ENCODE measurements at regions not wholly inside any gene's neighbourhood (a gene's known extent, or its start where the extent isn't known, plus 50 kb on each side); places are given as distances from the start of the nearest gene placed in this dataset.
"Not testable (repeated sequence)": the region's sequence is repeated elsewhere in the genome, so short reads cannot be mapped to it uniquely, and the experiment has no call there.

DNA sequence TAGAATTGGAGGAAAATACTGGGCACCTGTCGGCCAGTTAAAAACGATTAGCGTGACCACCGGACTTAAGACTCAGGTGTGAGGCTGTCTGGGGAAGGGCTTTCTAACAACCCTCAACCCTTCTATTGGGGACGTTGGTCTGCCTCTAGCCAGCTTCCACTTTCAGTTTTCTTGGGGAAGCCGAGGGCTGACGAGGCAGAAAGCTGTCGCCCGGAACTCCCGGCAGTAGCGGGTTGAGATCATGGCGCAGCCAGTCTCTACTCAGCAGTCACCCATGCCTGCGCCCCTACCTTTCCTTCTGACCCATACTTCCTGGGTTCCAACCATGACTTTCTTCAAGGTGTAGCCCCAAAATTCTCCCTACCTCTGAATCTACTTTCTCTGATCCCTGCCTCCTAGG lies 1424.1 kb downstream of the SLITRK1 start:
- in situ Hi-C loops (cut with HindIII; ENCODE audit: low pct_unique_long_range_greater_than_20kb, low sequenced_read_pairs): no loop called here
- DNase-seq (ENCODE audit: low read depth in 1 of 2, low spot score in 1 of 2): no peak
- no peak for TF ChIP-seq JUND (IDR thresholded peaks at IDR 0.05; ENCODE audit: low read depth)

DNA sequence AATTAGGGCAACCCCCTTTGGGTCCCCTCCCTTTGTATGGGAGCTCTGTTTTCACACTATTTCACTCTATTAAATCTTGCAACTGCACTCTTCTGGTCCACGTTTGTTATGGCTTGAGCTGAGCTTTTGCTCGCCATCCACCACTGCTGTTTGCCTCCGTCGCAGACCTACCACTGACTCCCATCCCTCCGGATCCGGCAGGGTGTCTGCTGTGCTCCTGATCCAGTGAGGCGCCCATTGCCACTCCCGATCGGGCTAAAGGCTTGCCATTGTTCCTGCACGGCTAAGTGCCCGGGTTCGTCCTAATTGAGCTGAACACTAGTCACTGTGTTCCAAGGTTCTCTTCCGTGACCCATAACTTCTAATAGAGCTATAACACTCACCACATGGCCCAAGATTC lies 1424.7 kb downstream of the SLITRK1 start:
- in situ Hi-C loops (cut with HindIII; ENCODE audit: low pct_unique_long_range_greater_than_20kb, low sequenced_read_pairs): not testable (repeated sequence)

DNA sequence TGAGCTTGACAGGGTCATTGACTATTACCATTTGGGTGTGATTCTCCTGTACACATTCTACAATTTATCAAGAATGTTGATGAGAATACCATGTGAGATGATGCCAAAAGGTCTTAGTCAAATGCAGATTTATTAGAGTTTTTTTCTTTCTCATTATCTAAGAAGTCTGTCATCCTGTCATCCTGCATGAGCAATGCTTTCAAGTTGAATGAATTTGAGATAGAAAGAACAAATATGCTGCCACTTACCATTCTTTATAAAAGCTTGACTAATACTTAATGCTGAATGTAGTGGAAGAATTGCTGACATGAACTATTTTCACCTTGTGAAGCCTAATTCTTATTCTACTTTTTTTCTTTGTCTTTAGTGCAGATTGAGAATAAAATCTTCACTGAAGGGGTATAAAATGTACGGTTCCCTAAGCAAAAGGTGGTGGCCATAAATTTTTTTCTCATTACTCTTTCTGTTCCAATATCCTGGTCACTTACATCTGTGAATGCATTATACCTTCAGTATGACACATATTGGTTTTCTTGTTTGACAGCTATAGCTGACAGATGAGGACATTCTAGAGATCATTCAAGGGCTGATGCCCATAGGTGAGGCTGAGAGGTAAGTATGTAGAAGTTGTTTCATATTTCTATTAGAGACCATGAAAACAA lies 1434.7 kb downstream of the SLITRK1 start:
- no peak for TF ChIP-seq JUND (IDR thresholded peaks at IDR 0.05; ENCODE audit: low read depth)
- no peak for DNase-seq (ENCODE audit: low read depth in 1 of 2, low spot score in 1 of 2)
- in situ Hi-C loops (cut with HindIII; ENCODE audit: low pct_unique_long_range_greater_than_20kb, low sequenced_read_pairs): no loop called here

More for the DNA sequence above, 1424.7 kb downstream of the SLITRK1 start:
- DNase-seq (ENCODE audit: low read depth in 1 of 2, low spot score in 1 of 2): not testable (repeated sequence)

DNA sequence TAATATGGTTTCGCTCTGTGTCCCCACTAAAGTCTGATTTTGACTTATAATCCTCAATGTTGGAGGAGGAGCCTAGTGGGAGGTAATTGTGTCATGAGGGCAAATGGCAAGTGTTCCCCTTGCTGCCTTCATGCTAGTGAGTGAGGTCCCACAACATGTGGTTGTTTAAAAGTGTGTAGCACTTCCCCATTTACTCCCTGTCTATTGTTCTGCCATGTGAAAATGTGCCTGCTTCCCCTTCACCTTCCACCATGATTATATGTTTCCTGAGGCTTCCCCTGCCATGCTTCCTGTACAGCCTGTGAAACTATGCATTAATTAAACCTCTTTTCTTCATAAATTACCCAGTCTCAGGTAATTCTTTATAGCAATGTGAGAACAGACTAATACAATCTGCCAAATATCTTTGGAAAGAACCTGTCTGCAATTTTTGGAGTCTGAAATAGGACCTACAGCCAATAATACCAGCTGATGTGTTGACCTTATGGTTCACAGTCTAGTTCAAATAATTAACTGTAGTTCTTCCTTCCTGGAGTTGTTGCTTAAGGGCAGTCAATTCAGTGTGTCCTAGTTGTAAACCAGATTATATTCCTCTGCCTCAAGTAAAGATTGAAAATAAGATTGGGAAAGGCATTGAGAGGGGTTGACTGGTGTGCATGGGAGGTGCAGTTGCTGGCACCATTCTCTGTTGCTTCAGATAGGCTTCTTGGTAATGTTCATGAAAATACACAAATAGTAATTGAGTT lies 1442.9 kb downstream of the SLITRK1 start:
- no peak for TF ChIP-seq JUND (IDR thresholded peaks at IDR 0.05; ENCODE audit: low read depth)
- in situ Hi-C loops (cut with HindIII; ENCODE audit: low pct_unique_long_range_greater_than_20kb, low sequenced_read_pairs): no loop called here
- peak in 1 of 2 experiments; percentile 65 for DNase-seq (ENCODE audit: low read depth in 1 of 2, low spot score in 1 of 2)

DNA sequence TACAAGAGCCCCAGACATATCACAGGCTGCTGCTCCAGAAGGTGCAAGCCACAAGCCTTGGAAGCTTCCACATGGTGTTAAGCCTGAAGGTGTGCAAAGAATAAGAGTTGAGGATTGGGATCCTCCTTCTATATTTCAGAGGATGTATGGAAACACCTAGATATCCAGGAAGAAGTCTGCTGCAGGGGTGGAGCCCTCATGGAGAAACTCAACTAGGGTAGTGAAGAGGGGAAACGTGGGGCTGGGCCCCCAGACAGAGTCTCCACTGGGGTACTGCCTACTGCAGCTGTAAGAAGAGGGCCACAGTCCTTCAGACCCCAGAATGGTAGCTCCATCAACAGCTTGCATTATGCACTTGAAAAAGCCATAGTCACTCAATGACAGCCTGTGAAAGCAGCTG lies 1444.0 kb downstream of the SLITRK1 start:
- TF ChIP-seq JUND (IDR thresholded peaks at IDR 0.05; ENCODE audit: low read depth): no peak
- DNase-seq (ENCODE audit: low read depth in 1 of 2, low spot score in 1 of 2): no peak
- in situ Hi-C loops (cut with HindIII; ENCODE audit: low pct_unique_long_range_greater_than_20kb, low sequenced_read_pairs): no loop called here

DNA sequence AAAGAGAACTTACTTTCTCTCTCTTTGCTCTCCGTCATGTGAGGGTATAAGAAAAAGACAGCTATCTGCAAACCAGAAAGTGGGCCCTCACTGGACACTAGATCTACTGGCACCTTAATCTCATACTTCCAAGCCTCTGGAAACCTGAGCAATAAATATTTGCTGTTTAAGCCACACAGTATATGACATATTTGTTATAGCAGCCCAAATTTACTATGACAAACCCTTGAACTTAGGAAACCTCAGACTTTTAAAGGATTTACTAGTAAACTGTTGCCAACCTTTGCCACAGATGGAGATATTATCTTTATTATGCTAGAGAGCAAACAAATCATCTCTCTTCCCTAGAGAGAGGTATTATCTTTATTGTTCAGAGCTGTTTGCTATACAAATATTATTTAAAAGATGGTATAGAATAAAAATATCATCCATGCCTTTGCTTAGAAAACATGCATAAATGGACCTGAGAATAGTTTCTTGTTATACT lies 1446.1 kb downstream of the SLITRK1 start:
- DNase-seq (ENCODE audit: low read depth in 1 of 2, low spot score in 1 of 2): peak in 1 of 2 experiments; percentile 67
- in situ Hi-C loops (cut with HindIII; ENCODE audit: low pct_unique_long_range_greater_than_20kb, low sequenced_read_pairs): no loop called here
- TF ChIP-seq JUND (IDR thresholded peaks at IDR 0.05; ENCODE audit: low read depth): no peak

DNA sequence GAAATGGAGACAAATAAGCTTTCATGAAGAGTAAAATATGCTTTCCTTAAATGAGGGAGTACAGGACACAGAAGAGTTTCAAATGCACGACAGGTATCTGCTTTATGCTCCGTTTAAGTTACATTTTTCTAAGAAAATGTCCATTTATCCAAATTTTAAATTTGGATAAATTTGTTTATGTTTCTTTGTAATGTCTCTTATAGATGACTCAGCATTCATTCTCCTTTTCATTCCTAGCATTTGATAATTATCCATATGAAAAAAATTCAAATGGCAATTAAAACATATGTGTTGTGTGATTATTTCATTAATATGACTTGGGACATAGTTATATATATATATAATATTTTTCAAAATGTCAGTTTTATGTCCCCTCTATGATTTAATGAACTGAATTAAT lies 1449.3 kb downstream of the SLITRK1 start:
- in situ Hi-C loops (cut with HindIII; ENCODE audit: low pct_unique_long_range_greater_than_20kb, low sequenced_read_pairs): no loop called here
- no peak for DNase-seq (ENCODE audit: low read depth in 1 of 2, low spot score in 1 of 2)
- TF ChIP-seq JUND (IDR thresholded peaks at IDR 0.05; ENCODE audit: low read depth): no peak

DNA sequence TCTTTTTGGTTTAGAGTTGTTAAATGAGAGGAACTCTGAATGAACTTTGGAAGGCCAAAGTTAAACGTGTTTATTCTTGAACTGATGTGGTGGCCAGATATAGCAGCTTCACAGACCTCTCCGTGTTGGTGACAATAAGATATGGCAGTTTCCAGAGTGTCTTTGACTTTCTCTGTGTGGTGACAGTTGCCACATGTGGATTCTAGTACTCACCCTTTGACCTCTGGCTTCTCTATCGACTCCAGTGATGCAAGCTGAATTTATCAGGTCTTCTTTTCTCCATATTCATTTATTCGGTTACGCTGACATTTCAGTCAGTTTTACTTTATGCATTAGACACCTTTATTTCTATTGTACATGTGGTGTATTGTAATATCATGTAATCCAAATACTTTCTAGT lies 1469.5 kb downstream of the SLITRK1 start:
- no peak for TF ChIP-seq JUND (IDR thresholded peaks at IDR 0.05; ENCODE audit: low read depth)
- DNase-seq (ENCODE audit: low read depth in 1 of 2, low spot score in 1 of 2): no peak
- in situ Hi-C loops (cut with HindIII; ENCODE audit: low pct_unique_long_range_greater_than_20kb, low sequenced_read_pairs): no loop called here

DNA sequence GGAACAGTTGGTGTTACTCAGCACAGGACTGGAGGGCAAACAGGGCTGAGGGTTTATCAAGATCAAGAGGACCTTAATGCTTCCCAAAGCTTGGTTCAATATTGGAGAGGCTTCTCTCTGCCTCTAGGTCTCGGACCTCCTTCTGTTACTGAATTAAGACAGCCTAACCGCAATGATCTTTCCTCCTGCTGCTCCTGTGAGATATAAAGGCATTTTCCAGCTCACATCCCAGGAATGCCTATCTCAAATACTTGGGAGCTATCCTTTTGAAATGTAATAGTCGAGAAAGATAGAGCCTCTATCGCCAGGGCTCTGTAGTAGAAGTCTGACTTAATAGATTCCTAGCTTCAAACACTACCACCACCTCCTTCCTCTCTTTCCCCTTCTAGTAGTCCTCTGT lies 1475.0 kb downstream of the SLITRK1 start:
- in situ Hi-C loops (cut with HindIII; ENCODE audit: low pct_unique_long_range_greater_than_20kb, low sequenced_read_pairs): no loop called here
- DNase-seq (ENCODE audit: low read depth in 1 of 2, low spot score in 1 of 2): no peak
- no peak for TF ChIP-seq JUND (IDR thresholded peaks at IDR 0.05; ENCODE audit: low read depth)

DNA sequence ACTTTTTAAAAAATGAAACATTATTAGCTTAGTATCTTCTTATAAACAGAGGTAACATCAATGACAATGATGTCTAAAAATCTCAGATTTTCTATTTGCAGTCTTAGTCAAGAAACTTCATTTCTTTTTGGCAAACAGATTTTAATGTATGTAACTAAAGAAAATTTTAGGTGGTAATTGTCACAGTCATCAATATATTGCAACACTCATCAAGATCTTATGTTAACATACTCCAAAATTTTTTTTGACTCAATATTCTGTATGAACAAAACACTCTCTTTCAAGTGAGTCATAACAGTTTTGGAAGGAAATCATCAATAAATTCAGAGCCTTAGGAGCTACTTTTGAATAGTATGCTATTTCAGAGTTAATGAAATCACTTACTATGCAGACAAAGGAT lies 1507.6 kb downstream of the SLITRK1 start:
- TF ChIP-seq JUND (IDR thresholded peaks at IDR 0.05; ENCODE audit: low read depth): no peak
- in situ Hi-C loops (cut with HindIII; ENCODE audit: low pct_unique_long_range_greater_than_20kb, low sequenced_read_pairs): no loop called here
- DNase-seq (ENCODE audit: low read depth in 1 of 2, low spot score in 1 of 2): no peak

DNA sequence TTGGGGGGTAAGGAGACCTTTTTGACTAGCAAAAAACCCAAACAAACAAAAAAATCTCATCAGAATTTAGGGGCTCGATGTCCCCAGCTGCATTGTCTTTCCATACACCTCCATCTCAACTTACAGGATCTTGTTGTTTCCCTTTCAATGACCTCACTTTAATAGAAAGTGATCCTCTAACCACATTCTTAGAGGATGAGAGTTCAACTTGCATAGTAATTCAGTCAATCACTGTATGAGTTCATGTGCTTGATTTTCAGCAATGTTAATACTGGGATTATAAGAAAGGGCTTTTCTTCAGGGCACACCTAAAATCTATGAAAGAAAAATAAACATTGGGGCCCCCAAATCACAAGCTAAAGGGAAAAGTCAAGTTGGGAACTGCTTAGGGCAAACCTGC lies 1512.0 kb downstream of the SLITRK1 start:
- no peak for TF ChIP-seq JUND (IDR thresholded peaks at IDR 0.05; ENCODE audit: low read depth)
- in situ Hi-C loops (cut with HindIII; ENCODE audit: low pct_unique_long_range_greater_than_20kb, low sequenced_read_pairs): no loop called here
- no peak for DNase-seq (ENCODE audit: low read depth in 1 of 2, low spot score in 1 of 2)

DNA sequence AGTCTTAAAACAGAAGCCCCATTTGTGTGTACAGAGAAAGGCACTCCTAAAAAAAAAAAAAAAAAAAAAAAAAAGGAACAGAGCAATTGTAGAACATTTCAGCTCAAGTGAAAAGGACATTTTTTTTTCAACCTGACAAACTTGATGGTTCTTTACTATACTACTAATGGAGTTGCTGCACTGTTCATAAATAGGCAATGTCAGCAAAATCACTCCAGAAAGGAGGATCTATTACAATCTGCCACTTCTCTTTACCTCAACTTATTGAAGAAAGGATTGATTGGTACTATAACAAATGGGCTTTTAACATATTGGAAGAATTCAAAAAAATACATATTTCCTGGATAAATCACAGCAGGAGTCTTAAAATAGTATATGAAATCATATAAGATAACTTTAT lies 1517.7 kb downstream of the SLITRK1 start:
- in situ Hi-C loops (cut with HindIII; ENCODE audit: low pct_unique_long_range_greater_than_20kb, low sequenced_read_pairs): no loop called here
- no peak for TF ChIP-seq JUND (IDR thresholded peaks at IDR 0.05; ENCODE audit: low read depth)

DNA sequence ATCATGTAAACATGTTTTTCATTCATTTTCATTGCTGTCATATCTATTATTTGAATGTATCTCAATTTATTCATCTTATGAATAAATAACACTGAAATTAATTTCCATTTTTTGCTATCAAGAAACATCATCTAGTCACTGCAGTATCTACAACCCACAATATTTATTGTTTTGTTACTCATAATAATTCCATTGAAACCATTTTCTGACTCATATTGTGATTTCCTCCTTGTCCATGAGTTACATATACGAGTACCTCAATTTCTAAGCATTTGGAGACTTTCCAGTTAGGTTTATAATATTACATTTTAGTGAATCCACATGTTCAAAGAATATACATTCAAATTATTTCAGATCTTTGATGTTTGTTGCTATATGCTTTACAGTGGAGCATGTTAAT lies 1524.0 kb downstream of the SLITRK1 start:
- no peak for TF ChIP-seq JUND (IDR thresholded peaks at IDR 0.05; ENCODE audit: low read depth)
- DNase-seq (ENCODE audit: low read depth in 1 of 2, low spot score in 1 of 2): no peak
- in situ Hi-C loops (cut with HindIII; ENCODE audit: low pct_unique_long_range_greater_than_20kb, low sequenced_read_pairs): no loop called here

More for the DNA sequence above, 1517.7 kb downstream of the SLITRK1 start:
- no peak for DNase-seq (ENCODE audit: low read depth in 1 of 2, low spot score in 1 of 2)

All from T47D (cell line).